Muscle of leg (tissue), 3 donors: ENCODE measurements at regions not wholly inside any gene's neighbourhood (a gene's known extent, or its start where the extent isn't known, plus 50 kb on each side); places are given as distances from the start of the nearest gene placed in this dataset.
"Not testable (repeated sequence)": the region's sequence is repeated elsewhere in the genome, so short reads cannot be mapped to it uniquely, and the experiment has no call there.

Experiments
- DNase-seq: peaks from one replicate; pipeline ENCODE4 v3.0.0; 2013
- H3K27ac ChIP-seq: one replicate; pipeline ENCODE4 v1.5.1; 2013; ENCODE audit warnings: mild to moderate bottlenecking, low read length, control low read depth
- H3K27me3 ChIP-seq: one replicate; pipeline ENCODE4 v1.6.1; 2013; ENCODE audit warnings: low read length; ENCODE audit not compliant: control insufficient read depth, insufficient read depth
- H3K36me3 ChIP-seq: one replicate; pipeline ENCODE4 v1.6.1; 2013; ENCODE audit warnings: low read length; ENCODE audit not compliant: control insufficient read depth, insufficient read depth
- H3K4me1 ChIP-seq: one replicate; pipeline ENCODE4 v1.6.1; 2013; ENCODE audit warnings: low read length; ENCODE audit not compliant: control insufficient read depth, insufficient read depth
- H3K4me3 ChIP-seq: one replicate; pipeline ENCODE4 v1.5.1; 2013; ENCODE audit warnings: low read length, control low read depth
- H3K9me3 ChIP-seq: replicated peaks from 2 replicates; pipeline ENCODE4 v1.6.1; 2013; ENCODE audit warnings: low read depth, low read length; ENCODE audit not compliant: control insufficient read depth
- WGBS: methylation state at CpG from one replicate; pipeline ENCODE4 v1.1.5; 2013; ENCODE audit warnings: missing lambda C conversion rate; ENCODE audit not compliant: insufficient coverage; 5-methylcytosine and 5-hydroxymethylcytosine counted together

- Histone ChIP-seq H3K36me3 (no peaks in the 10 kb centered on the region), H3K9me3 (no peaks in the 10 kb centered on the region), H3K4me3 (no peak overlapping the region), H3K27ac (no peak overlapping the region), H3K4me1 (peaks cover 3% of the 10 kb centered on the region), H3K27me3 (no peaks in the 10 kb centered on the region)
- WGBS = 93% methylated on average over 19 of the region's 20 CpGs
- no peak for DNase-seq
Observed at GRCh38 chr6:112879920-112880413, 532.8 kb downstream of the RFPL4B start.

GRCh38 chr6:112881027-112881426, 533.9 kb downstream of the RFPL4B start:
- H3K36me3 ChIP-seq = no peaks in the 10 kb centered on the region
- H3K4me1 ChIP-seq = peaks cover 3% of the 10 kb centered on the region
- WGBS = 53% methylated on average over 2 of the region's 3 CpGs
- H3K27ac ChIP-seq = no peak overlapping the region
- H3K4me3 ChIP-seq = no peak overlapping the region
- no peaks in the 10 kb centered on the region for H3K9me3 ChIP-seq
- DNase-seq = peak; percentile 52
- no peaks in the 10 kb centered on the region for H3K27me3 ChIP-seq

- Histone ChIP-seq H3K4me3 (no peak overlapping the region), H3K4me1 (peaks cover 2% of the 10 kb centered on the region), H3K27ac (no peak overlapping the region), H3K36me3 (no peaks in the 10 kb centered on the region), H3K27me3 (no peaks in the 10 kb centered on the region), H3K9me3 (no peaks in the 10 kb centered on the region)
- WGBS = 71% methylated on average over 1 of the region's 2 CpGs
- peak; percentile 44 for DNase-seq
Observed at GRCh38 chr6:112881828-112882780, 535.0 kb downstream of the RFPL4B start.

GRCh38 chr6:112883095-112883494, 536.0 kb downstream of the RFPL4B start:
- Histone ChIP-seq H3K27ac (no peak overlapping the region), H3K27me3 (no peaks in the 10 kb centered on the region), H3K36me3 (no peaks in the 10 kb centered on the region), H3K9me3 (no peaks in the 10 kb centered on the region), H3K4me1 (no peaks in the 10 kb centered on the region), H3K4me3 (no peak overlapping the region)
- no CpG with 5 or more reads among the region's 3 CpGs for WGBS
- peak; percentile 73 for DNase-seq

- no peaks in the 10 kb centered on the region for H3K9me3 ChIP-seq
- H3K27me3 ChIP-seq = no peaks in the 10 kb centered on the region
- DNase-seq = no peak
- no peaks in the 10 kb centered on the region for H3K4me1 ChIP-seq
- H3K4me3 ChIP-seq = no peak overlapping the region
- H3K27ac ChIP-seq = no peak overlapping the region
- H3K36me3 ChIP-seq = no peaks in the 10 kb centered on the region
- WGBS = 100% methylated on average over 1 of the region's 2 CpGs
Observed at GRCh38 chr6:112886415-112886814, 539.3 kb downstream of the RFPL4B start.

- DNase-seq, H3K4me3 ChIP-seq, H3K9me3 ChIP-seq, H3K27me3 ChIP-seq, H3K4me1 ChIP-seq, H3K36me3 ChIP-seq, H3K27ac ChIP-seq: not testable (repeated sequence)
- WGBS = 96% methylated on average over 3 of the region's 4 CpGs
Observed at GRCh38 chr6:112887424-112887823, 540.3 kb downstream of the RFPL4B start.

- no peaks in the 10 kb centered on the region for H3K36me3 ChIP-seq
- no peaks in the 10 kb centered on the region for H3K4me1 ChIP-seq
- DNase-seq = no peak
- H3K27me3 ChIP-seq = no peaks in the 10 kb centered on the region
- no peak overlapping the region for H3K27ac ChIP-seq
- WGBS = no CpG with 5 or more reads among the region's 3 CpGs
- no peaks in the 10 kb centered on the region for H3K9me3 ChIP-seq
- H3K4me3 ChIP-seq = no peak overlapping the region
Observed at GRCh38 chr6:112899541-112899940, 552.4 kb downstream of the RFPL4B start.

GRCh38 chr6:112903361-112903760, 556.2 kb downstream of the RFPL4B start:
- DNase-seq = no peak
- Histone ChIP-seq H3K27me3 (no peaks in the 10 kb centered on the region), H3K4me1 (no peaks in the 10 kb centered on the region), H3K9me3 (no peaks in the 10 kb centered on the region), H3K4me3 (no peak overlapping the region), H3K36me3 (no peaks in the 10 kb centered on the region), H3K27ac (no peak overlapping the region)
- WGBS = no CpG with 5 or more reads among the region's 2 CpGs

- peak; percentile 98 for DNase-seq
- WGBS = no CpG with 5 or more reads among the region's 1 CpG
- peak overlapping the region; percentile 69 for H3K27ac ChIP-seq
- H3K4me1 ChIP-seq = no peaks in the 10 kb centered on the region
- H3K4me3 ChIP-seq = no peak overlapping the region
- H3K27me3 ChIP-seq = no peaks in the 10 kb centered on the region
- no peaks in the 10 kb centered on the region for H3K9me3 ChIP-seq
- no peaks in the 10 kb centered on the region for H3K36me3 ChIP-seq
Observed at GRCh38 chr6:112906726-112907125, 559.6 kb downstream of the RFPL4B start.

GRCh38 chr6:112909781-112910180, 562.7 kb downstream of the RFPL4B start:
- no peaks in the 10 kb centered on the region for H3K4me1 ChIP-seq
- no peak overlapping the region for H3K4me3 ChIP-seq
- H3K27me3 ChIP-seq = no peaks in the 10 kb centered on the region
- H3K9me3 ChIP-seq = no peaks in the 10 kb centered on the region
- no peak for DNase-seq
- H3K27ac ChIP-seq = no peak overlapping the region
- H3K36me3 ChIP-seq = no peaks in the 10 kb centered on the region
